ENCODE measurements at regions not wholly inside any gene's neighbourhood (a gene's known extent, or its start where the extent isn't known, plus 50 kb on each side); places are given as distances from the start of the nearest gene placed in this dataset.
"Not testable (repeated sequence)": the region's sequence is repeated elsewhere in the genome, so short reads cannot be mapped to it uniquely, and the experiment has no call there.

- DNase-seq: no peak
Observed at GRCh38 chr9:115686069-115686468, 467.5 kb upstream of the PAPPA start.

GRCh38 chr9:115687356-115687755, 466.2 kb upstream of the PAPPA start:
- DNase-seq: no peak

GRCh38 chr9:115689331-115689730, 464.3 kb upstream of the PAPPA start:
- DNase-seq: no peak

GRCh38 chr9:115690786-115691496, 462.6 kb upstream of the PAPPA start:
- DNase-seq: no peak

- no peak for DNase-seq
Observed at GRCh38 chr9:115691693-115692092, 461.9 kb upstream of the PAPPA start.

GRCh38 chr9:115692868-115693267, 460.7 kb upstream of the PAPPA start:
- not testable (repeated sequence) for DNase-seq

- no peak for DNase-seq
Observed at GRCh38 chr9:115694014-115694413, 459.6 kb upstream of the PAPPA start.

- no peak for DNase-seq
Observed at GRCh38 chr9:115694991-115695390, 458.6 kb upstream of the PAPPA start.

- DNase-seq: no peak
Observed at GRCh38 chr9:115712981-115713380, 440.6 kb upstream of the PAPPA start.

GRCh38 chr9:115715666-115716065, 437.9 kb upstream of the PAPPA start:
- no peak for DNase-seq

- no peak for DNase-seq
Observed at GRCh38 chr9:115717298-115717697, 436.3 kb upstream of the PAPPA start.

GRCh38 chr9:115717711-115718173, 435.8 kb upstream of the PAPPA start:
- no peak for DNase-seq

- no peak for DNase-seq
Observed at GRCh38 chr9:115730396-115730795, 423.2 kb upstream of the PAPPA start.

GRCh38 chr9:115730845-115731244, 422.7 kb upstream of the PAPPA start:
- DNase-seq: no peak

- no peak for DNase-seq
Observed at GRCh38 chr9:115733318-115734110, 420.1 kb upstream of the PAPPA start.

- DNase-seq: no peak
Observed at GRCh38 chr9:115739096-115739875, 414.3 kb upstream of the PAPPA start.

- DNase-seq: no peak
Observed at GRCh38 chr9:115740986-115741385, 412.6 kb upstream of the PAPPA start.

GRCh38 chr9:115743709-115744605, 409.6 kb upstream of the PAPPA start:
- DNase-seq: no peak

- DNase-seq: no peak
Observed at GRCh38 chr9:115746496-115746895, 407.1 kb upstream of the PAPPA start.

GRCh38 chr9:115747731-115748130, 405.9 kb upstream of the PAPPA start:
- DNase-seq: no peak

- no peak for DNase-seq
Observed at GRCh38 chr9:115756736-115757135, 396.9 kb upstream of the PAPPA start.

- no peak for DNase-seq
Observed at GRCh38 chr9:115757461-115757860, 396.1 kb upstream of the PAPPA start.

Data from activated naive CD4-positive, alpha-beta T cell treated with anti-CD3 and anti-CD28 coated beads, Interleukin-2, amount 50 U/mL, for 16 hours (primary cell).